ENCODE measurements at regions not wholly inside any gene's neighbourhood (a gene's known extent, or its start where the extent isn't known, plus 50 kb on each side); places are given as distances from the start of the nearest gene placed in this dataset.
"Not testable (repeated sequence)": the region's sequence is repeated elsewhere in the genome, so short reads cannot be mapped to it uniquely, and the experiment has no call there.

DNA sequence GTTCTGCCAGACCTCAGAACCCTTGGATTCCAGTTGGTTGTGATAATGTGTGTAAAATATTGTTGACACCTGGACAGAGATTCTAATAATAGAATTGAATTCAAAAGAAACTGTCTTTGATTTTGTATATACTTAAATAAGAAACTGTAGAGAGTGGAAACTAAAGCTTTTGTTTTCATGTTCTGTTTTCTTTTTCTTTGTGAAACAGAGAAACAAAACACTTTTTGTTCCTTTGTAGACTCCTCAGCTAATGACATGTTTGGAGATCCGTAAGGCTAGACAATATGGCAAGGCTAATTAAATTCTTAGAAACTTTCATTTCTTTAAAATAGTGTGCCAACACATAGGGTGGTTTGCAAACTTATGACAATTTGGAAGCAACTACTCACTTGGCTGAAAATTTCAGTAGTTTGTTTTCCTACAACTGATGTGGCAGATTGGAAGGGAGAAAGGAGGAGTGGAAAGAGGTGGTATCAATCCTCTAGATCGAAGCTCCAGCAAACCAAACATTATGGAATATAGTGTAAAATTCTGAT, 90.9 kb upstream of the FAT1 start:
- no peak for DNase-seq (ENCODE audit: low spot score)

DNA sequence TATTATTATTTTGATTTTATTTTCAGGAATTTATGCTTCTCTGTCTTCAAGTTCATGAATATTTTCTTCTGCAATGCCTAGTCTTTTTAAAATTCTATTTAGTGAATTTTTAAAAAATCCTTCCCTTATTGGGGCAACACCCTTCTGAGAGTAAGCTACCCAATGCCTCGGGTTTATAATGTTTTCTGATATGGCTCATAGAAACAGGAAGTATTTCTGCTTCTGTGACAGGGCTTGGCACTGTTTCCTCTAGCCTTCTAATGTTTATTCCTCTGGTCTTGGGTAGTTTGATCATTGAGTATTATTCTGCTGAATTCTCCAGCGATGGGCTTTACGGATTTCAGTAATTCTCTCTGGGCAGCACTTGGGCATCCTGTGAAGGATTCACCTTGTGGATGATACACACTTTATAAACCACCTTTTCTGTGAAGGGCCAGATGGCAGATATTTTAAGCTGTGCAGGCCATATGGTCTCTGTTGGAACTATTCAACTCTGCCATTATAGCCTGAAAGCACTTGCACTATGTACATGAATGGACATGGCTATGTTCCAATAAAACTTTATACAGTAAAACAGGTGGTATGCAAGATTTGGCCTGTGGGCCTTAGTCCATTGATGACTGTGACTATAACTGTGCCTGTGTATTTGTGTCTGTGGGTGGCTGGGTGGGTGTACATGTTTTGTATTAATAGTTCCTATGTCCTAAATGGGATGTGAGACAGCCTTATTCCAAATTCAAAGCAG, 95.9 kb upstream of the FAT1 start:
- DNase-seq (ENCODE audit: low spot score), result no peak

DNA sequence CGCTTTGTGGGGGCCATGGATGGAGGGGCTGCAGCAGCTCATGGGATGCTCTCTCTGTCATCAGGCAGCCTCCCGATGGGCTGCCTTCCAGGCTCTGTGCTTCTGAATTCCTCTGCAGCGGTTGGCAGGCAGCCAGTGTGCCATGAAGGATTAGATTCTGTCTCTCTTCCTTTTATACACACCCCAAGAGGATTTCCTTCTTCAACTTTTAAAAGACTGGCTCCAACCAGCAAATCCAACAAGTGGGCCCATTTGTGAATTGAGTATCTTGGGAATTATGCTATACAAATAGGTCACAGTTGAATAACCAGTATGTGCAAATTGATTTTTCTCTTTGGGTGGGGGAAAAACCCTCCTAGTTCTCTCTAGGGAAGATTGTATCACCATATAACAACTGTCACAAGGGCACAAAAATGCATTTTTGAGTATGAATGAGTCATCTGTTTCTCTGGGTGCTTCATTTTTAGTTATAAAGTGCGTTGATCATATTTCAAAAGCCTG, 96.8 kb upstream of the FAT1 start:
- peak; percentile 28 for DNase-seq (ENCODE audit: low spot score)

DNA sequence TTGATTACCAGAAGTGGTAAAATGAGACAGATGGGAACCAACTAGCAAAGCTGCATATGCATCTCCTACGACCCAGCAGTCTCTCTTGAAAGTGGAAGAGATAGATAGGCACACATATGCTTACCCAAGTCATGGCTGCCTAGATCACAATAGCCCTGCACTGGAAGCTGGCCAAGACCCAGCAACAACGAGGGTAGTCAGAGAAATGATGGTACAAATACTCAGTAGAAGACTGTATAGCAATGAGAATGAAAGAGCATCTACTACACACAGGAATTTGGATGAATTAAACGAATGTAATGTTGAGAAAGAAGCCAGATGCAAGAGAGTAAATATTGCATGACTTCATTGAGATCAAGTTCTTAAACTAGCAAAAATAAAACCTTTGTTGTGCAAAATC, 100.3 kb upstream of the FAT1 start:
- DNase-seq (ENCODE audit: low spot score), result no peak

DNA sequence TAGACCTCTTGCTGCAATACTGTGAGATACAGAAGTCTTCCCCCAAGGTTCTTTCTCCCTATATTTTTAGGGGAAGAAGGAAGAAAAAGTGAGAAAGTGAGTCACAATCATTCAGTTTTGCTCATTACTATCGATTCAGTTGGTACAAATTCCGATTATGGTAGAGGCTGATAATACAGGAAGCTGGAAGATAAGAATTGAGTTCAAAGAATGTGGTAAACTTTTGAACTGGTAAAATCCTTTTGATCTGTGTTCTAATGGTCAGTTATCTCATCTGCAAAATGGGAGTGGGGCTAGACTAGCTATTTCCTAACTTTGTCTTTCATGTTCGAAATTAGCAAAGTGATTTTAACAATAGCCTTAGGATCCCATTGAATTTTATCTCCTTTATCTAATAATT, 101.4 kb upstream of the FAT1 start:
- DNase-seq (ENCODE audit: low spot score), result no peak

DNA sequence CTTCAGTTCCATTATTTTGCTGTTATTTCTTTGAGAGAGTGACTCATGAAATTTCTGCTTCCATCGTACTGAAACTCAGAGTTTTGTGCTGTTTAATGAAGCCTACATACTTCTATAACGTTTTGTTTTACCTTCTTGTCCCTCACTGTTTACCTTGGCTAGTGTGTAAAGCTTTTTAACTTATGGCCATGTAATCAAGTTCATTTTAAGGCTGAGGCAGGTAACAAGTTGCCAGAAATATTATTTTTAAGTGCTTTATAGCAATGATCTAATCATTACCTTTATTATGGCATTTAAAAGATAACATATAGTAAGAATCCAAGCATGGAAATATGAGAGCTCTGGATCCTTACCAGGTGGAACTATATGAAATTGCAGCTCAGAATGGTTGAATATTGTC, 102.3 kb upstream of the FAT1 start:
- no peak for DNase-seq (ENCODE audit: low spot score)

DNA sequence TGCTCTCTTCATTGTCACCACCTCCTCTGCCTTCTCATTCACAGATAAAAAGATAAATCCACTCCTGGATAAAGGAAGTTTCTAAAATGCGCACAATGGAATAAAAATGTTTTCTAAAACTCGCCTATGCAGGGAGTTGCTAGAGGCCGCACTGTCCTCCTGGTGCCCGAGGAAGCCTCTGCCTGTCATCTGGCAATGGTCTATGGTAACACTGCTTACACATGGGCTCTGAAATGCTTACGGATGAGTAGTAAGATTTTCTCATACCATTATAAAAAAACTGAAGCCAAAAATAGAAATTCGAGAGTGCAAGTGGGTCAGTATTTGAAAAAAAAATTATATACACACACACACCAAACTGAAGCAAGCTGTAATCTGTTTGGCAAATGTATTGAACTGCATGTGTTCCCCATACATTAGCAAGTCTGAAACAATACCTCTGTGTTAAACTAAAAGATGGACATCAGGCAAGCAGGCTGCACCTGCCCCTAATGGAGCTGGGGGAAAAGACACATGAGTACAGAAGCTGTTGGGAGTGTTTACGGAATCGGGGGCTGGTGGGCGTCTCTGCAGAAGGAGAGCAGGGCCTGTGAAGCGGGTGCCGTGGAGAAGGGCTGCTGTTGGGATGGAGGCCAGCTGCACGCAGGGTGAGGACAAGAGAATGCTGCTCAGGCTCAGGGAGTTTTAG, 103.3 kb upstream of the FAT1 start:
- DNase-seq (ENCODE audit: low spot score), result no peak

DNA sequence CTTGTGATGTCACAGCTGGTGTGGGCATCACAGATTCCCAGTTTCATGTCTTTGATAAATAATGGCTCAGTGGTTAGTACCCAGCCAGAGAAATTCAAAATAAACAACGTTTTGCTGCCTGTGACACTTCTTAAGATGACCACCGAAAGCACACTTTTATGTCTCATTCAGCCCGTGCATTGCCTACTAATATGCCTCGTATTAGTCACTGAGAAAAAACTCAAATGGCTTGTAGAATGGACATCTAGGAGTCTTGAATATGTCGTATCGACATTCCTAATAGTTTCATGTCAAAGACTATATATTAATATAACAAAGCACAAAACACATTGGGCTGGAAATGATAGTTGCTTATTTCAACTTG, 103.9 kb upstream of the FAT1 start:
- DNase-seq (ENCODE audit: low spot score), result no peak

DNA sequence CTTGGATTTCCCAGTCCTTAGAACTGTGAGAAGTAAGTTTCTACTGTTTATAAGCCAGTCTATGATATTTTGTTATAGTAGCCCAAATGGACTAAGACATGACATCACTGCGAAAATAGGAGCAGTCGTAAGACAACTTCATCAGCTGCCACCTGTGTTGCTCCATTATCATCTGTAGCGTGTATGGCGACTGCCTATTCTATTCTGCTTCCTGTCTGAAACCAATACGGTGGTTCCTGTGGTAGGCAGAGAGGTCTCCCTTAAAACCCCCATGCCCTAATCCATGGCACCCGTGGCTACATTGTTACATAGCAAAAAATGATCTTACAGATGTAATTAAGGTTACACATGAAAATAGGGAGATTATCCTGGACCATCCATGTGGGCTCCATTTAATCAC, 105.4 kb upstream of the FAT1 start:
- no peak for DNase-seq (ENCODE audit: low spot score)

DNA sequence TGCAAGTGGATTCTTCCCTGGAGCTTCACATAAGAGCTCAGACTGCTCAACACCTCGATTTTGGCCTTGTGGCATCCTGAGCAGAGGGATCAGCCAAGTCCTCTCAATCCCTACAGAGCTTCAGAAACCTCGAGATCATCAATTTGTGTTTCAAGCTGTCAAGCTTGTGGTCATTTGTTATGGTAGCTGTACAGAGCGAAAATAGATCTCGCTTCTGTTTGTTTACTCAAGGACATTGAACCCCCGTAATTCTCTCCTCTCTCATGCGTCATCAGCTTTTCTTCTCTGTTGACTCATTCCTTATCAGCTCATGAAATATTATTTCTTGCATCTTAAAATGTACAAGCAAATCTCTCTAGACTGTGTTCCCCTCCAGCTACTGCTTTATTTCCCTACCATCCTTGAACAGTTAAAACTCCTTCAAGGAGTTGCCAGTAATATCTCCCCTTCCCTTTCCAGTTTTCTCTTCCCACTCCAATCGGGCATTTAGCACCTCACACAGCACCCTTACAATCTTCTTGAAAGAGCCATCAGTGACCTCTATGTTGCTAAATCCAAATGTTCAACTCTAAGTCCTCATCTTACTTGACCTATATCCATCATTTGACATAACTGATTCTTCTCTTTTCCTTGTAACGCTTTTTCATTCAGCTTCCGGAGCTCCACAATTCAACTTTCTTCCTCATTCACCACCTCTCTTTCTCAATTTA, 106.2 kb upstream of the FAT1 start:
- peak; percentile 16 for DNase-seq (ENCODE audit: low spot score)

DNA sequence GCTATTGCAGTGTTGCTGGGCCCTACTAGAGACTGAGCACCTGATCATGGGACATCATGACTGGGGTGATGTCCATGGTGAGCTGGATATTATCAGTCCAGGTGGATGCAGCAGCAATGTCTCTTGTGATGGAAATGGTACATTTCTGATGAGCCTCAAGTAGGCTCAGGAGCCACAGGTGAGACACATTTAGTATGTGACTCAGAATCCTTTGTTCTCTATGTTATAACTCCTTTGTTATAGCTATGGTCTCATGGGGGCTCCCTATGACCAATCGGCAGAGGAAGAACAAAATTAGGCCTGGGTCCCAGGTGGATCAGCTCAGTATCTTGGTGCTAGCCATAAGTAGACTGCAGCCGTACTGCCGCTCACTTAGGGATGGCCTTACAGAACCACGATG, 107.9 kb upstream of the FAT1 start:
- no peak for DNase-seq (ENCODE audit: low spot score)

DNA sequence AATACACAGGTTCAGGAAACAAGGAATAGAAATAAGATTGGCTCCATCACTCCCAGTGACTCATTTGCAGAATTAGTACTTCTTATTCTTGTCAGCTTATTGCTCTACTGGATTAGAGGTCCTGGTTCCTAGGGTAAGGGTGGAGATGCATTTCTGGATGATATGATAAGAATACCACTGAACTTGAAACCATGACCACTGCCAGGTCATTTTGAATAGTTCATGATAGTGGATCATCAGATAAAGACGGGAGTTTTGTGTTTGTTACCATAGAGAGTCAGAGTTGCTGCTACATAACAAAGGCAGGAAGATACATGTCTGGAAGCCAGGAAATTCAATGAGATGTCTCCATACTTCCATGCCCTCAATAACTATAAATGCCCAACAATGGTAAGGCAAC, 109.2 kb upstream of the FAT1 start:
- DNase-seq (ENCODE audit: low spot score), result no peak

DNA sequence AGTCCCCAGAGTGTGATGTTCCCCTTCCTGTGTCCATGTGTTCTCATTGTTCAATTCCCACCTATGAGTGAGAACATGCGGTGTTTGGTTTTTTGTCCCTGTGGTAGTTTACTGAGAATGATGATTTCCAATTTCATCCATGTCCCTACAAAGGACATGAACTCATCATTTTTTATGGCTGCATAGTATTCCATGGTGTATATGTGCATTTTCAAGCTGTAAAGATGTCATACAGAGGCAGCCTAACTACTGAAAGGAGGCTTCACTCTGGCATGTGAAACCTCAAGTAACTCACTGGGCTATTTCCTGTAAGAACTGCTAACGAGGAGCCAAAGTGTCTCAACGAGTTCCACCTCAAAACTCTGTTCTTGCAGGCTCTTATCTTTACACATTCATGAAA, 113.8 kb upstream of the FAT1 start:
- DNase-seq (ENCODE audit: low spot score), result not testable (repeated sequence)

DNA sequence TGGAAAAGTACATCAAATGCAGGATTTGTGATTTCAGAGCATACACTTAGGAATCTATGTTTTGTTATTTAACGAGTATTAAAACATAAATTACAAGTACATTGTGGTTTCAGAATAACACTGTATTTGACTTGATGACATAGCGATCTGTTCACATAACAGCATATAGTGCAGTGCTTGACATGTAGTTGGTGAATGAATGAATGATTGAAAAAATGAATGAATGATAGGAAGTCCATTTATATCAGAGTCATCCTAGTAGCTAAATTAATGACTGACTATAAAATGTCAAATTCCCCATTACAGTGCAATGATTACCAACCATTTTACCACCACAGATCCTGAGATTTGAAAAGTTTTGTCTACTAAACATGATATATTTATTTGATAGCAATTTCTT, 114.6 kb upstream of the FAT1 start:
- DNase-seq (ENCODE audit: low spot score), result no peak

DNA sequence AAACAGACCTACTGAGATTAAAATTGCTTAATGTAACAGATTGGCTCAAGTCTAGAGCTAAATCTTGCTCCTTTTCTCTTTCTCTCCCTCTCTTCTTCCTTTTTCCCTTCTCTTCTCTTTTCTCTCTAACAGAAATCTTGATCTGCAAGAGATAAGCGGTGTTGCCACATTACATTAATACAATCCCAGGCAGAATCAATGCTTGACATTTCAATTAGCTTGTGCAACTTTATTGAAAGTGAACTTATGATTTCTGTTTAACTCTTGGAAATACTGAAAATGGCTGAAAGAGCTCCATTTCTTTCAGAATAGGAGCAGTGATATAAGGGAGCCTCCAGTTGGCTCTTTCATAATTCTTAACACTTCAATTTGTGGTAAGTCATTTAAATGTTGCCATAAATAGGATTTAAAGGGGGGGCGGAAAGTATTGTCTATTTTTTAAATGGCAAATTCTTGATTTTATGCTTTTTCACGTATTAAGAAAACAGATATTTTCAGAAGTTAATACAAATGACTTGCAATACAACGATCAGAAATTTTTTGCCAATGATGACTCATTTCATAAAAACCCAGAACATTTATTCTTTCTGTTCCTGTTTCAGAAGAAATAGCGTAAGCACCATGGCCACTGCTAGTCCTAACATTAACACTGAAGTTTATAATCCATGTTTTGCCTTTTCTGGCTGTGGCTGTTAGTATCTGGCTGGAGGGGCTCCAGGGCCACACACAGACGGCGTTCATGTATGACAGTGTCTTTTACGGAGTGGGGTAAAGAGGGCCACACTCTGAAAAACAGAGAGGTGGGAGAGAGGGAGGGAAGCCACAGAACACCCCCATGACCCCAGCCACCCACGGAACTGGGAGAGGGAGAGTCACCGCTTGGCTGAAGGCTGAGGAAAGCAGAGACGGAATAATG, 115.7 kb upstream of the FAT1 start:
- peak; percentile 52 for DNase-seq (ENCODE audit: low spot score)

DNA sequence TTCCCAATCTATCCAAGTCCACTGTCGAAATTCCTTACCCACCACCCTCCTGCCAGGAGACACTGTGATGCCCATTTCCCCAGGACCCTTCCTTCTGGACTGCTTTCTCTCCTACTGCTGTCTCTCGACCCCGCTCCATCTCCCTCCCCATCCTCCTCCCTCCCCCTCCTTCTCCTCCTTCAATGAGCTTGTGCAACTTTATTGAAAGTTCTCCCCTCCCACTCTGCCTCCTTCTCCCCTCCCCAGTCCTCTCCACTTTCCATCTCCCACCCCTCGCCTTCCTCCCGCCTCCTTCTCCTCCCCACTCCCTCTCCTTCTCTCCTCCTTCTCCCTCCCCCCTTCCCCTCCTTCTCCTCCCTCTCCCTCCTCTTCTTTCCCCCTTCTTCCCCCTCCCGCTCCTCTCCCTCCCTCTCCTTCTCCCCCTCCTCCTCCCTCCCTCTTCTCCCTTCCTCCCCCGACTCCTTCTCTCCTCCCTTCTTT, 116.6 kb upstream of the FAT1 start:
- DNase-seq (ENCODE audit: low spot score), result peak; percentile 42

DNA sequence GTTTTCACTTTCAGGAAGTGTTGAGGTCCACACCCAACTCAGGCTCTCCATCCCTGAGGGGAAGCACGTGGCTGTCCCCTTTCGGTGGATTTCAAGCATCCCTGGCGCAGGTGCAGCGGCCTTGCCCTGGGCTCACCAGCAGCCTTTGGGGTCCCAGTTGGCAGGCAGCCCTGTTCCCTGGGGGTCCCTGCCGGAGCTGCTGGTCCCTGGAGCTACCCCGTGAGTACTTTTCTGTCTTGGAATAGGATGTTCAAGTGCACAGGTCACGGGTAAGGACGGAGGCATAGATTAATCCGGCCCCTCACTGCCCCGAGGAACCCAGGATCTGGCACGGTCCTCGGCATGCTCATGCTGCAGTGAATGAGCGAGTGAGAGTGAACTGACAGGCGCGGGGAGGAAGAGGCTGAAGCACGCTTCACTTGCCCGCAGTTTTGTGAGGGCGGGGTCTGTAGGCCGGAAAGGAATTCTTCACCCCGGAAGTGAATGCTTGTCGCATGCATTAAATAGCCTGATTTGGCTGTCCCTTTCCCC, 117.2 kb upstream of the FAT1 start:
- peak; percentile 11 for DNase-seq (ENCODE audit: low spot score)

DNA sequence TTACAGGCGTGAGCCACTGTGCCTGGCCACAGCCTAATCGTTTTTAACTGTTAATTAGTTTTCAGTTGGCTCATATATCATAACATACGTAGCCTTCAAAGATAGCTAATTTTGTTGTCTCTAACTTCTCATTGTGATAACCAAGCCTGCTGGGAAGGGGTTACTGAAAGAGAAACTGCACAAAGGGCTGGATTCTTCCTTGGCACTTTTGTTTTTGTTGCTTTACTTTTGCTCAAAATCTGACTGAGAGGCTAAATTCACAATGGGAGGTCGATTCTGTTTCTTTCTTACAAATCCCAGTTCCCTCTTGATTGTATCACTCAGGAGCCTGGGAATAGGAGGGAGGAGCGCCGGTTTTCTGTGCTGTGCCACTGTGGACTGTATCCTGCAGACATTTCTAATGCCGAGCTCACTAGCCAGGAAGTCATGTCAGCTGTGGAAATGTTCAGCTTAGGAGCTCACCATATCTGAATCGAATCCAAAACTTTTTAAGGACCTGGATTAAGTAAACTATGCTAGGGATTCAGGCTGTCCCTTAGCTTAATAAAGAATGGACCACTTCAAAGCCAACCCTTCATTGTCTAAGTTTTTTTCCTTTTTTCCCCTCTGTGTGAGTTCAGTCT, 120.5 kb upstream of the FAT1 start:
- DNase-seq (ENCODE audit: low spot score), result peak; percentile 36

DNA sequence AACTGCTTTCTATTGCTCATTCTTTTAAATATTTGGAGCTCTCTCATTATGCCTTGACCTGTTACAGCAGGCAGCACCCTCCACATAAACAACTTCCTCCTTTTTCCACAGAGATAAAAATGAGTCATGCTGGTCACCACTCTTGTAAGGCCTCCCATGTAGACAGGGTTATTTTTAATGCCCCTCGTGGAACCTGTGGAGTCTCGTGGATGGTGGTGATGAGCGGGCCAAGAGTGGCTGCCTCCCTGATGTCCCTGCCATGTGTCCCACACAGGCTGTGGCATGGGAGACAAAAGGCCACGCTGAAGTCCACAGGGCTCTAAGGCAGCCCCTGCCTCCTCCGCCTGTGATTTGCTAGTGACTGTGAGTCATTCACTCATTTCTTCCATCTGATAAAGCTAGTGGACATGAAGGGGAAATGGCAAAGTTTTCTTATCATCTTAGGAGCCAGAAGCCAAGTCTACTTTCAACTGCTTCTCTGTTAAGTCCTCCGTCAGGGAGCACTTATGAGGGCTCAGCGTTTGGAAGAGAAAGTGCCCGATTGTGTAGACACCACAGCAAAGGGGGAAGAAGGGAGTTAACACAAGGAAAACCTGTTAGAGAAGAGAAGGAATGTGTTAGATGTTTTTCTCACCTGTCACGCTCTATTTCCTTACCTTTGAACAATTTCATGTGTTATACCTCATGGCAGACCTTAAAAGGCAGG, 121.6 kb upstream of the FAT1 start:
- DNase-seq (ENCODE audit: low spot score), result peak; percentile 76

DNA sequence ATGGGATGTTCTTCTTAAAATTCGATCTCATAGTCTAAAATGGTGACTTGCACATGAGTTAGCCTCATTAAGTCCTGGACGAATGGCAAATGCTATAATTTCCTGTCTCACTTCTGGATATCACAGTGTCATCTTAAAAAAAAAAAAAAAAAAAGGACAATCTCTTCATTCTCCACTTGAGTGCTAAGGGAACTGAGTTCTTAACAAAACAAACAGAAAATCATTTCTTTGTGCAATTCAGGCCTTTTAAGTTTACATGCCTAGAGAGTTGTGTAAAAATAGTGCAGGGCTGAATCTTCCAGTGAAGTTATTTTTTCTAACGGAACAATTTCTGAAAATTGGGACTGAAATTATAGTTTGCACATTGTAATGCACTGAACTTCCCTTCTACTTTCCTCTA, 122.8 kb upstream of the FAT1 start:
- no peak for DNase-seq (ENCODE audit: low spot score)

All from AG08396 (cell line).